ENCODE measurements at regions not wholly inside any gene's neighbourhood (a gene's known extent, or its start where the extent isn't known, plus 50 kb on each side); places are given as distances from the start of the nearest gene placed in this dataset.

DNA sequence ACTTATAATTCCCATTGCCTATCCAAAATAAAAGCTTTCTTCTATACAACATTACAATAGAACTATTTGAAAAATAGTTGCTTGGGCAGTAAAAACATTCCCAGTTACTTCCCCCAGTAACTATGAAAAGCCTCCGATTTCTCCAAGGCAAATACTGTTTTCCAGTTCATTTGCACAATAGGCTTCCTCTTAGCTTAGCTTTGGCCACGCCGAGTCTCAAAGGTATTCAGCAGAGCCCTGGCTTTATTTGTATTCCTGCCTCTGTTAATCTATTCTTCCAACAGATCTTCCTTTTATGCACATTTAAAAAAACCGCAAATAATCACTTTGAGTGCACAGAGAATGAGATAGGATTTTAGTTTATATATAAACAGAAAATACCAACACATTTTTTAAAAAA, 836.8 kb upstream of the VRK2 start:
- H2AFZ ChIP-seq (ENCODE audit: low read length): no peak overlapping the region
- no peaks in the 10 kb centered on the region for H3K36me3 ChIP-seq (replicated peaks; ENCODE audit: insufficient read depth, low read length)
- H3K4me2 ChIP-seq (ENCODE audit: low read depth, low read length): no peak overlapping the region
- no peaks in the 10 kb centered on the region for H3K27me3 ChIP-seq (replicated peaks; ENCODE audit: insufficient read depth, low read length)
- no peaks in the 10 kb centered on the region for H3K4me1 ChIP-seq (ENCODE audit: low read length)
- no peak for DNase-seq
- no peaks in the 10 kb centered on the region for H3F3A ChIP-seq (ENCODE audit: insufficient read depth, low read length)
- no peaks in the 10 kb centered on the region for H3K9me2 ChIP-seq (replicated peaks; ENCODE audit: insufficient read depth, low read length)
- no peaks in the 10 kb centered on the region for H3K9me3 ChIP-seq (replicated peaks; ENCODE audit: insufficient read depth, low read length)
- H3K9ac ChIP-seq (ENCODE audit: low read length): no peak overlapping the region
- H3K27ac ChIP-seq (ENCODE audit: low read length): no peak overlapping the region
- H4K20me1 ChIP-seq (ENCODE audit: insufficient read depth, low read length): no peaks in the 10 kb centered on the region
- no peak for TF ChIP-seq EZH2phosphoT487 (IDR thresholded peaks at IDR 0.05; ENCODE audit: low read length)
- TF ChIP-seq EZH2 (optimal IDR thresholded peaks at IDR 0.05; ENCODE audit: low read depth, low read length): no peak
- TF ChIP-seq, protein P1, sequence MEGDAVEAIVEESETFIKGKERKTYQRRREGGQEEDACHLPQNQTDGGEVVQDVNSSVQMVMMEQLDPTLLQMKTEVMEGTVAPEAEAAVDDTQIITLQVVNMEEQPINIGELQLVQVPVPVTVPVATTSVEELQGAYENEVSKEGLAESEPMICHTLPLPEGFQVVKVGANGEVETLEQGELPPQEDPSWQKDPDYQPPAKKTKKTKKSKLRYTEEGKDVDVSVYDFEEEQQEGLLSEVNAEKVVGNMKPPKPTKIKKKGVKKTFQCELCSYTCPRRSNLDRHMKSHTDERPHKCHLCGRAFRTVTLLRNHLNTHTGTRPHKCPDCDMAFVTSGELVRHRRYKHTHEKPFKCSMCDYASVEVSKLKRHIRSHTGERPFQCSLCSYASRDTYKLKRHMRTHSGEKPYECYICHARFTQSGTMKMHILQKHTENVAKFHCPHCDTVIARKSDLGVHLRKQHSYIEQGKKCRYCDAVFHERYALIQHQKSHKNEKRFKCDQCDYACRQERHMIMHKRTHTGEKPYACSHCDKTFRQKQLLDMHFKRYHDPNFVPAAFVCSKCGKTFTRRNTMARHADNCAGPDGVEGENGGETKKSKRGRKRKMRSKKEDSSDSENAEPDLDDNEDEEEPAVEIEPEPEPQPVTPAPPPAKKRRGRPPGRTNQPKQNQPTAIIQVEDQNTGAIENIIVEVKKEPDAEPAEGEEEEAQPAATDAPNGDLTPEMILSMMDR (IDR thresholded peaks at IDR 0.05; ENCODE audit: low read length): no peak
- no peak overlapping the region for H3K4me3 ChIP-seq (ENCODE audit: low read length)
- H3K79me2 ChIP-seq (ENCODE audit: low read length): no peaks in the 10 kb centered on the region

DNA sequence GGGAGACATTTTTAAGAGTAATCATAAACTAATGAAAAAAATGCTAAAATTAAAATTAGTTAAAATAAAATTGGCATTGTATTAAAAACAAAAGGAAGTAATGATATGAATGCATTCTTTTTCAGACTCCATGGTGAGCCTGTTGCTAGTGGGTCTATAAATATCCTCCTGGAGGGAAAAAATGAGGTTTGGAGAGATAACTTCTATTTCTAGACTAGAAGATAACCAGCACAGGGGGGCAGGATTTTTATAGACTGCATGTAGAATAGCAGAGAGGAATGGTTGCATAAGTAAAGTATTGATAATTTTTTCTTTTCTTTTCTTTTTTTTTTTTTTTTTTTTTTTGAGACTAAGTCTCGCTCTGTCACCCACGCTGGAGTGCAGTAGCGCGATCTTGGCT, 835.8 kb upstream of the VRK2 start:
- no peaks in the 10 kb centered on the region for H3K36me3 ChIP-seq (replicated peaks; ENCODE audit: insufficient read depth, low read length)
- no peak overlapping the region for H3K4me2 ChIP-seq (ENCODE audit: low read depth, low read length)
- H3K27me3 ChIP-seq (replicated peaks; ENCODE audit: insufficient read depth, low read length): no peaks in the 10 kb centered on the region
- H3K9me2 ChIP-seq (replicated peaks; ENCODE audit: insufficient read depth, low read length): no peaks in the 10 kb centered on the region
- no peak for DNase-seq
- no peak overlapping the region for H3K27ac ChIP-seq (ENCODE audit: low read length)
- H3K9me3 ChIP-seq (replicated peaks; ENCODE audit: insufficient read depth, low read length): no peaks in the 10 kb centered on the region
- H3F3A ChIP-seq (ENCODE audit: insufficient read depth, low read length): no peaks in the 10 kb centered on the region
- H3K79me2 ChIP-seq (ENCODE audit: low read length): no peaks in the 10 kb centered on the region
- no peaks in the 10 kb centered on the region for H4K20me1 ChIP-seq (ENCODE audit: insufficient read depth, low read length)
- TF ChIP-seq EZH2 (optimal IDR thresholded peaks at IDR 0.05; ENCODE audit: low read depth, low read length) (no peak), EZH2phosphoT487 (IDR thresholded peaks at IDR 0.05; ENCODE audit: low read length) (no peak)
- TF ChIP-seq, protein P1 (IDR thresholded peaks at IDR 0.05; ENCODE audit: low read length): no peak
- no peaks in the 10 kb centered on the region for H3K4me1 ChIP-seq (ENCODE audit: low read length)
- H3K4me3 ChIP-seq (ENCODE audit: low read length): no peak overlapping the region
- H2AFZ ChIP-seq (ENCODE audit: low read length): no peak overlapping the region
- H3K9ac ChIP-seq (ENCODE audit: low read length): no peak overlapping the region

DNA sequence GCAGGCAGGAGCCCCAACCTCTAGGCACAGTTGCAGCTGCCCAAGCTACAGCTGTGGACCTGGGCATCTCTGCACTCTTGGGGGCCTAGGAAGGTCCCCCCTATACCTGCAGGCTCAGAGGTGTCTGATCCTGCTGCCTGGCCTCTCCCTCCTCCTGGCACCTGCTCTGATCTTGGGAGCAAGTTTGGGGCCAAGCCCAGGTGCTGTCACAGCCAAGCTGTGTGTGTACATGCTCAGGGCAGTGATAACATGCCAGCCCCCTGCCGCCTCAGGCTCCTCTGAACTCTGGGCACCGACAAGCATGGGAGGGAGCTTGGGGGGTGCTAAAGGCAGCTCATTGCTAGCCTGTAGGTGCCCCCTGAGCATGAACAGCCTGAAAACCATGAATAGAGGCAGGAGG, 829.6 kb upstream of the VRK2 start:
- Histone ChIP-seq H3F3A (ENCODE audit: insufficient read depth, low read length) (no peaks in the 10 kb centered on the region), H4K20me1 (ENCODE audit: insufficient read depth, low read length) (no peaks in the 10 kb centered on the region), H3K27ac (ENCODE audit: low read length) (no peak overlapping the region), H3K4me1 (ENCODE audit: low read length) (no peaks in the 10 kb centered on the region), H3K9ac (ENCODE audit: low read length) (no peak overlapping the region), H3K27me3 (replicated peaks; ENCODE audit: insufficient read depth, low read length) (no peaks in the 10 kb centered on the region), H3K36me3 (replicated peaks; ENCODE audit: insufficient read depth, low read length) (no peaks in the 10 kb centered on the region), H3K9me3 (replicated peaks; ENCODE audit: insufficient read depth, low read length) (no peaks in the 10 kb centered on the region), H3K9me2 (replicated peaks; ENCODE audit: insufficient read depth, low read length) (no peaks in the 10 kb centered on the region), H3K79me2 (ENCODE audit: low read length) (no peaks in the 10 kb centered on the region), H3K4me3 (ENCODE audit: low read length) (no peak overlapping the region), H2AFZ (ENCODE audit: low read length) (no peak overlapping the region), H3K4me2 (ENCODE audit: low read depth, low read length) (no peak overlapping the region)
- no peak for TF ChIP-seq EZH2 (optimal IDR thresholded peaks at IDR 0.05; ENCODE audit: low read depth, low read length)
- TF ChIP-seq EZH2phosphoT487 (IDR thresholded peaks at IDR 0.05; ENCODE audit: low read length): no peak
- TF ChIP-seq, protein P1 (IDR thresholded peaks at IDR 0.05; ENCODE audit: low read length): no peak
- no peak for DNase-seq
